NOMO-1 (cell line): ENCODE measurements at regions not wholly inside any gene's neighbourhood (a gene's known extent, or its start where the extent isn't known, plus 50 kb on each side); places are given as distances from the start of the nearest gene placed in this dataset.

Experiments used
- DNase-seq, 2 experiments: peaks; one replicate each; lab custom pipeline; 2025; ENCODE audit not compliant: unreplicated experiment in 2 of 2; lab: John Stamatoyannopoulos, UW

DNA sequence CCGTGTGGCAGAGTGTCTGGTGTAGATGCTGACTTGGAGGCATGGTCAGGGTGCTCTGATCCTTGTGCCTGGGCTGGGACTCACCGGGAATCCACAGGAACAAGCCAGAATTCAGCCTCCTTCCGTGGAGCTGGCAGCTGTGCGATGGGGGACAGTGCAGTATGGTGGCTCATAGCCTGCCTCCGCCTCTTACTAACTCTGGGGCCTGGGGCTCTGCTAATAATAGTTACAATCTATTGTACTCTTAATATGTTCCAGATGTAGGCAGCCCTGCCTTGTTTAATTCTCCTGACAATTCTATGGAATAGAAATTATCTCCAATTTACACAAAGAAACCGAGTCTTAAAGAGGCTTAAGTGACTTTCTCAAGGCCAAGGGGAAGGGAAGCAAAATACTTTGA is 77.6 kb downstream of the PCDH1 start:
- DNase-seq = no peak

DNA sequence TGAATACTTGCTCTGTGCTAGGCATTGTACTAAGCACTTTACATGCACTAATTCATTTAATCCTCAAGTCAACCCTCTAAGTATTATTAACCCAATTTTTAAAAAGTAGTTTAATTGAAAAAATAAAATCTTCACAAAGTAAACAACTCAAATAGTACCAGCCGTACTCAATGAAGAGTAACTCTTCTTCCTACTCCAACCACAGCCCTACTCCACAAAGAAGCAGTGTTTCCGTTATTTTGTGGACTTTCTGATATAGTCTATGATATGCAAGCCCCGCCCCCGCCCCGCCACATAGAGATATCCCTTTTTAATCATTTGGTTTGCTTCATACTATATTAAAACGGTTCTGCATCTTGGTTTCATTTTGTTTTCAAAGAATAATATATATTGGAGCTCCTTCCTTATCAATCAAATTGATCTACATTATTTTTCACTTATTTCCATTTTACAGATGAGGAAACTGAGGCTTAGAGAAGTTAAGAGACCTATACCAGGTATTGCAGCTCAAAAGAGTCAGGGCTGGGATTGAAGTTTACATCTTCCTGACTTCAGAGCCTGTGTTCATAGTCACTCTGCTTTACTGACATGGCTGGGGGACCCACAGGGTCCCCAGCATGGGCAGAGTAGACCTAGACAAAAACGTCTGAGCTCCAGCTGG is 78.6 kb downstream of the PCDH1 start:
- DNase-seq = no peak

DNA sequence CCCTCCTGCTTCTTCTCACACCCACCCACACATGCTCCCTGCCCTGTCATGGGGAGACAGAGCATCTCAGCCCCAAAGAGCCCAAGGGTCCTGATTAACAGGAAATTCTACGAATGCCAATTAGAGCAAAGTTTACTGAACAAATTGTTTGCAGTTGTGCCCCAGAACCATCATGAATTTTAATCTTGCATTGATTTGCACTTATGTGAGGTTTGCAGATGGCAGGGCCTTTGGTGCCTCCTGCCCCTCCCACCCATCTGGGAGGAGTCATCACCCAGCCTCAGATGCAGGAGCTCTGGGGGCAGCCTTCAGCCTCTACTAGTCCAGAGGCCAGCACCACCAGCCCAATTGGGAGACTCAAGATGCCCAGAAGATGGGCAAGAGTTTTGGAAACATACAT is 80.8 kb downstream of the PCDH1 start:
- DNase-seq = no peak

DNA sequence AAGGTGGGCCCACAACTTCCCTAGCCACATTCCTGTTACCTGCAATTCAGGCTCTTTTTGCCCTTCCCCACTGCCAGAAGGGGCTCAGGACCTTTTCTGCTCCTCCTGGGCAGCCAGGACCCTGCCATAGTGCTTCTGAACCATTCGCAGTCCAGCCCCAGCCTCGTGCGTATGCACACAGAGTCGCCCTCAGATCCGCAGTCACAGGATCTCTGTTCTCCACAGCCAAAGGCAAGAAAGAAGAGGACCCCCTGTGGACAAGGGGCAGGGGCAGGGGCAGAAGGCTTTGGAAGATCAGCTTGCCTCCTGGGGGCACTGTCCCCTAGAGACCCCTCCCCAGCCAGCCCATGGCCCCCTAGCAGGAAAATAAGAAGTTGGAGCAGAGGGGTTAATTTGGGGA is 82.8 kb downstream of the PCDH1 start:
- DNase-seq = no peak

DNA sequence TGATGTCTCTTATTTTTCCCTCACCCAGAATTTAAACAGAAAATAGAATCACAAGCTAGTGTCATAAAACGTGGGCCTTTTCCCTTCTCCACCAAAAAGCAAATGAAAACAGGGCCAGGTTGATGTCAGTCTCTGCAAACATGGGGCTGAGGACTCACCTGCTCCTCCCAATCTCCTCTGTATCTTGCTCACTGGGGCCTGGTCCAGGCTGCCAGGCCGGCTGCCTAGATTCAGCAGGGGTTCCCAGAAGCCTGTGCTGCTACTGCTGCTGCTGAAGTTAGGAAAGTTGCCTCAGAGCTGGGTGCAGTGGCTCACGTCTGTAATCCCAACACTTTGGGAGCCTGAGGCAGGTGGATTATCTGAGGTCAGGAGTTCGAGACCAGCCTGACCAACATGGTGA is 84.3 kb downstream of the PCDH1 start:
- no peak for DNase-seq

DNA sequence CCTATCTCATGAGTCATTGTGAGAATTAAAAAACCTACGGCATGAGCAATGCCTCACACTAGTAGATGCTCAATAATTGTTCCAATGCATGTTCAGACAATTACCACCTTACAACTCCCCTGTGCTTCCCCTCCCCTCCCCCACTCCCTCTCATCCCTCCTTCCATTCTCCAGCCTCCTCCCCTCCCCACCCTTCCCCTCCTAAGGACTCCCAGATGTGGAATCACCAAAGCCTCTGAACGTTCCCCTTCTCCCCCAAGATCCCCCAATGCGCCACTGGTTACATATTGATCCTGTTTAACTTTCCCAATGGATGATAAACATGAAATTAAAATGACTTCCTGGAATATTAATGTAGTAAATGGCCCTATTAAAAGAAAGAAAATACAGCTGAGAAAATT is 84.8 kb downstream of the PCDH1 start:
- DNase-seq = no peak

DNA sequence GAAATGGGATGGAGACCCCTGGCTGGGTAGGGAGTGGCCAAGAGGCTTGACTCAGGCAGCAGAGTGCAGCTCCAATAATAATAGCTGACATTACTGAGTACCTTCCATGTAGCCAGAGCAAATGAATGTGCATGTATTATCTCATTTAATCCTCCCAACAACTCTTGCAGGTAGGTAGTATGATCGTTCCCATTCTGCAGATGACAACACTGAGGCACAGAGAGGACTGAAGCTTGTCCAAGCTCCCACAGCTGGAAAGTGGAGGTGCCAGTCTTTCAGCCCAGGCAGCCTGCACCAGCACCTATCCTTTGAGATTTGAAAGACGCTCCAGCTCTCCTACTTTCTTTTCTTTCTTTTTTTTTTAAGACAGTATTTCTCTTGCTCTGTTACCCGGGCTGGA is 87.6 kb downstream of the PCDH1 start:
- no peak for DNase-seq

DNA sequence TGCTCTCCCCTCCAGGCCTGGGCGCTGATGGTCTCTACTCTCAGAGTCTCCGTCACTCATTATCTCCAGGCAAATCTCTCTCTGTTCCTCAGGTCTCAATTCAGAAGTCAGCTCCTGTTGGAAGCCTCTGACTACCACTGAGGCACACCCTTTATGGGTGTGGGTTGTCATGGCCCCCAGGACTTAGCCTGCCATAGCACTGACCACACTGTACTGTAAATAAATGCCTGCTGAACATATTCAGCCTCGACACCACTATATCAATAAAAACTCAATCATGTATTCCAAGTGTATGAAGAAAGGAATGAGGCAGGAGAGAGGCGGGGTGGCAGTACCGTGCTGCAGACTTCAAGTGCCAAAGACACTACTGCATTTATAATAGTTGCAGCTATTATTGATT is 88.9 kb downstream of the PCDH1 start:
- DNase-seq = no peak

DNA sequence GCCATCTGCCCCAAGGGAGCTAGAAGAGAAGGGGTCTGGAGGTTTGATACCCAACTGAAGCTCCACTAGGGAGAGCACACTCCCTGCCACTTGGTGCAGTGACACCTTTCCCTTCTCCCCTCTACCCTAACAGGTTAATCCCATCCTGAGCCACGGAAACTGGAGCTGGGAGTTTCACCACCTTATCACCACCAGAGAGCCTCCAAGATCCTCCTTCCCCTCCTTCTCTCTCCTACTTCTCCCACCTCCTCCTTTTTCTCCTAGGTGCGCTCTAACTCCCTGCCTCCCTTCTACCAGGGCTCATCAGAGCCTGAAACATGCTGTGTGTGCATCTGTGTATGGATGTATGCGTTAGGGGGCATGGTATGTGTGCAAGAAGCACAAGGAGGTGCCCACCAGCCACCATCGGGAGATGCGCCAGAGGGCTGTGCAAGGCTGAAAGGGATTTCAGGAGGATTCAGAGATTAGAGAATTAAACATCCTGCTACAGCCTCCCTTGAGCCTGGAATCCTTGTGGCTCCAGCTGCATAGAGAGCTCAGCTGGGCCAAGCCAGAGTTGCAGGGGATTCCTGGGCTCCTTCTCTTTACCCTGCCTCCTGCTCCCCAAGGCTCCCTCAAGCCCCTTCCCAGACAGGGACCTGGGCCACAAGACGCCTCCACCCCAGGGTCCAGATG is 89.8 kb downstream of the PCDH1 start:
- no peak for DNase-seq

DNA sequence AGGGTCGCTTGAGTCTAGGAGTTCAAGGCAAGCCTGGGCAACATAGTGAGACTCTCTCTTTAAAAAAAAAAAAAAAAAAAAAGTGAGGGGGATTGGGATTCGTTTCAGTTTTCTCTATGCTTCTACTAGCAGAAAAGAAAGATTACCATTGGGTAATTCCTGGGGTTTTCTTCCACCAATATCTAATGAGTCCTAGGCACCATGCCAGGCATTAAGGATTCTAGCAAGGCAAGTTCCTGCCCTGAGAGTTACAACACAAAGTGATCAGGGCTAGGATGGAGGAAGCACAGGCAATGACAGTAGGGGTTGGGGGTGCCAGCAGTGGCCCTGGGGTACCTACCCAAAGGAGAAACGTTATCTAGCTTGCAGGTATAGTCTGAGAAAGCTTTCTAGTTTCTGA is 90.8 kb downstream of the PCDH1 start:
- no peak for DNase-seq

DNA sequence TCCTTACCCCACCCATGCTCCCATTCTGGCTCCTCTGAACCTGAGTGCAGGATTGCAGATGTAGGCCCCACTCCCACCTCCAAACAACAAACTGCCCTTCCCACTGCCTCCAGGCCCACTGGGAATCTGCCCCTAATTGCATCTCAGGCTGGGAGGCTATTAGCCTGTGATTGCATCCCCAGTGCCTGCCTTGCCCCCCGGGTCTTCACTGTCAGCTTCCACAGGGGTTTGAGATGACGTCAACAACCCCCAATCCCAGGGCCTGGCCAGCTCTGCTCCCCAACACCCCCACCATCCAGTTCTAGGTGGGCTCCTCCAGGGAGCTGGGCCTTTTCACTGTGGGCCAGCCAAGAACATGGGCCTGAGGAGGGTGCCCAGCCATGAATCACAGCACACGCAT is 91.5 kb downstream of the PCDH1 start:
- no peak for DNase-seq

DNA sequence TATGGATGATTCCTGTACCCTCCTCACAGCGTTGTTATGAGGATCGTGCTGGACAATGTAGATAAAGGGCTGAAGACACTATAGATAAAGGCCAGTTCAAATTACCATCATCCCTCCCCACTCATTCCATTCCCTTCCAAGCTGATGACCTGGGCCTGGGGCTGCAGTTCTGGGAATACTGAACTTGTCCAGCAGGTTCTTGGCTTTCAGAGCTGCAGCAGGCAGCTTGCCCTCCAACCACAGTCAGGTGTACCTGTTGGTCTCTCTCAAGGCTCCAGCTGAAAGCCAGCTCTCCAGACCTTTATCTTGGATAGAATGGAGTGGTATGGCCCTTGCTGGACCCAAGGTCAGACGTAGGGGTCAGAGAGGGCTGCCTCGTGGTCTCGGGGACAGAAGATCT is 92.5 kb downstream of the PCDH1 start:
- no peak for DNase-seq

DNA sequence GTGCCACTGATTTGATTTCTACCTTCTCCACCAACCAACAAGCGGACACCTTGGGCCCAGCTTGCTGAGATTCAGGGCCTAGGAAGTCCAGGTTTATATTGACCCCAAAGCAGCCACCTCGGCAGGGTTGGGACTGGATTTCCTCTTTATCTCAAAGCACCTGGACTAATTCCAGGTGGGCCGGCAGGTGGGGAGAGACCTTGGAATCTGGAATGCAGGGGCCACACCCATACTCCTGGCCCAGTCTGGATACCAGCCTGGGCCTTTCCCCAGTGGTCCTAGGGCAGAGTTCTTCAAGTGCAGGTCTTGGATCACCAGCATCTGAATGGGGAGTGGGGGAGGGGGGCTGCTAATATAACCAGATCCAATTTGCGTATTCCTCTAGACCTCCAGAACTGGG is 93.1 kb downstream of the PCDH1 start:
- DNase-seq = no peak

DNA sequence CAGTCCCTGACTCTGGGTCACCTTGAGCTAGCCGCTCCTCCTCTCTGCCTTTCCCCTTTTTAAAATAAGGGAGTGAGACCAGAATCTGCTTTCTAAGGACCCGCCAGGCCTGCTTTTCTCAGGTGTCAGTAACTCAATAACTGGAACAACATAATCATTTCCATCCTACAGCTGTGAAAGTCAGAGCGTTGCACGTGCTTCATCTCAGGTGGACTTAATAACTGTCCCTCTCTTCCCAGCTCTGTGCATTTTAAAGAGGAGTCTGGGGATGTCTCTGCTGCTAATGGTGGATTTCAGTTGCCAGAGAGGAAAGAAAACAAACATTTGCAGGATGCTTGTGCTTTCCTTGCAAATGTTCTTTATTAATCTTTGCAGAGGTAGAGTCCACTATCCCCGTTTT is 93.7 kb downstream of the PCDH1 start:
- DNase-seq = no peak

DNA sequence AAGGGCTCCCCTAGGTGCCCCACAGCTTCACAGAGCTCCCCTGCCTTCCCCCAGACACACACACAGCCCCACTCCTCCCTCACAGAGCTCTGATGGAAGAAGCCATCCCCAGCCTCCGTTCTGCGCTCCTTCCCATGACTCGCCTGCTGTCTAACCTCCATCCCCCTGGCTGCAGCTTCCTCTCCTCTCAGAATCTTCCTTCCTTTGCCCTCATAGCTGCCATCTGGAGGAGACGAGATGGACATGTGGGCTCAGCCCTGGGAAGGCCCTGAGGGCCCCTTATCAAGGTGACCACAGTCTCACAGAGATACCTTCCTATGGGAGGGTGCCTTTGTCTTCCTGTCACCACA is 94.3 kb downstream of the PCDH1 start:
- DNase-seq = no peak

DNA sequence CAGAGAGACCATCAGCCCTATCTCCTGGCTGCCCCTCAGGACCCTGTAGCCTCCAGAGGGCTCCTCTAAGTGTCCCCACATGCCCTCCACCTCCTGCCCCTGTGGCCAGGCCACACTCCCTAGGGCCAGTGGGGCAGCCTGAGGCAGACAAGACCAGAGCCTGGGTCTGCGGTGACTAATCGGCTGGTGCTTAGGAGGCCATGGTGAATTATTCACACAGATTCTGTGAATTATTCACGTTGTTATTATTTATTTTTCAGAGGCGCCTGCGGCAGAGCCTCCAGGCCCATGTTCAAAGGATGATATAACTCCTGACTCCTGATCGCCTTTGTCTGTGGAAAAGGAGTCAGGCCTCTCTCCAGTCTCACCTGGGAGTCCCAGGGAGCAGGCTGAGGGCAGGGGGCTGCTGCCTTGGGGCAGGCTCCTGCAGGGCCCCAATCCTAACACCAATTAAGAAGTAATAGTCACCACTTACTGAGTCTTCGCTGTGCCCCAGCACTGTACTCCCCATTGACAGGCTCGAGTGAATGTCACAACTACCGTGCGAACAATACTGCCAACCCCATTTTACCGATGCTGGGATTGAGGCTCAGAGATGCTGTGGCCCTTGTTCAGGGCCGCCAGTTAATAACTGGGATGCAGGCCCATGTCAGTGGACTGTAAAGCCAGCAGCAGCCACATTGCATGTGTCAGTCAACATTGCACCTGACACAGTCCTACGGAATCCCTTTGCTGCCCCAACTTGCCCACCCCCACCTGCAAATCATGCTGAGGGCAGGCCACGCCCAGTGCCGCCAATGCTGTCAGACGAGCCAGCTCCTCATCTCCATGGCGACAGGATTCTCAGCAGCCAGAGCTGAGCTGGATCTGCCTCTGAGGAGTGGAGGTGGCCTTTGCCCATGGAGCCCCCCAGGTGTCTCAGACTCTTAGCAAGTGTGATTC is 94.9 kb downstream of the PCDH1 start:
- no peak for DNase-seq

DNA sequence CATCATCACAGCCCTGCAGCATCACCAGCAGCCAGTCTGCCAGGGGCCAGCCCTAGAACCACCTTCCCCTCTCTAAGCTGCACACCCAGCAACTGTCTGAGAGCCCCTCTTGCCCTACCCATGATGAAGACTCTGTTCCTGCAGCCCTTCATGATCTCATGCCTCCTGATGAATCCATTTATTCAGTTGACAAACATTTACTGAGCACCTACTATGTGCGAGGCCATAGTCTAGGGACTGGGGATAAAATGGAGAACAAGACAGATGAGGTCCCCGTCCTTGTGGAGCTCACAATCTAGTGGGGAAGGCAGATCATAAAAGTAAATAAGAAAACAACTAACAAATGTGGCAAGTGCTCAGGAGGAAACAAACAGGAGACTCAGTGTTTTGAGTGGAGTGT is 96.3 kb downstream of the PCDH1 start:
- no peak for DNase-seq

DNA sequence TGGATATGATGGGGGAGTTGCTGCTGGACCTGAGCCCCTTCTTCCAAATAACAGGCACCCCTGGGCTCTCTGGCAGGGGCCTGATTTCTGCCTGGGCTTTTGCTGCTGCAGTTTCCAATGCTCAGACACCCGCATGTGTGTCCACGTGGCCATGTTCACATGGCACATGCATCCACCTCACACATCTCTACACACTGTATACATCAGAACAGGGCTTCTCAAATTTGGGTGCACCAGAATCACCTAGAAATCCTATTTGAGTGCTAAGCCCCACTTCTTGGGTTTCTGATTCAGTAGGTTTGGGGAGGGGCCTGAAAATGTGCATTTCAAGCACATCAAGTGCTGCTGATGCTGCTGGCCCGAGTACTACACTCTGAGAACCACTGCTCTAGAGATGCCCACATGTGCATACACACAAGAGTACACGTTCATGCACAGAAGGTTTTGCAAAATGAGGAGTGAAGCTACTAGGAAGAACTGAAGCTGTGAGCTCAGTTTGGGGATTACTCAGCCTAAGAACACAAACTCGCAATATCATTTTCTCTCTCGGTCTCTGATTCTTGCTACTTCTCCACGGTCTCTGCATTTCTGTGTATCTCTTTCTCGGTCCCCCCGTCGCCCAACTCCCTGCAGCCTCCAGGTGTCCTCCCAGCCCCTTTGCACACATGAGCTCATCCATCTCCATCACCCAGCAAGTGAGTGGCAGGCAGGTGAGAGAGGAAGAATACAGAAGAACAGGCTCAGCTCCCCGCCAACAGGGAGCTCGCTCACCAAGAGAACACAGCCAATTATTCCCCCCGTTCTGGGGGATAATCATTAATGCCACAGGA is 97.0 kb downstream of the PCDH1 start:
- no peak for DNase-seq

DNA sequence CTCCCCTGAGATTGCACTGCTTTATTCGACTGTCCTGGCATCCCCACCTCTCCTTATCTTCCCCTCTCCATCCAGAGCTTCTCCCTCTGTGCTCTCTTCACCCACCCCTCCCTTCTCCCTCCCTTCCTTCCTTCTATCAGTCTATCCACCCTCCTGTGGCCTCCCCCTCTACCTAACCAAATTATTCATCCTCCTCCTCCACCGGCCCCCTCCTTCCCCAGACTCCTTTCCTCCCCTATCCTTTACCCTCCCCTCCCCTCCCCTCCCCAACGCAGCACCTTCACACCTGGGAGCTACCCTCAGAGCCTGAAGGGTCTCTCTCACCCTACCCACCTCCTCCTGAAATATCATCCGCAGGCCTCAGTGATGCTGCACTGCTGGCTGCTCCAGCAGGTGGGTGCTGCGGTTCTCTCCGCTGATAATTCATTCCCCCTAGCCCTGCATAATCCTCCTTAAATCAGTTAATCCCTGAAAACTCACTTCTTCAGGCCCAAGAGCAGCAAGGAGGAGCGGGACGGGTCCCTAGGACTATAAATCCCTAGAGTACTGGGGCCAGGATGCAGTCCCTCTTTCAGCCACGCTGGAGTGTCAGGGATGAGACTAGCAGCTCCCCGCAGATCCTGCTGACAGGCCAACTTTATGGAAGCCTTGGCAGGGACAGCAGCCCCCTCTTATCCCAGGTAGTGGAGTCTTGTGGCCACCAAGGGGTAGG is 97.8 kb downstream of the PCDH1 start:
- no peak for DNase-seq

DNA sequence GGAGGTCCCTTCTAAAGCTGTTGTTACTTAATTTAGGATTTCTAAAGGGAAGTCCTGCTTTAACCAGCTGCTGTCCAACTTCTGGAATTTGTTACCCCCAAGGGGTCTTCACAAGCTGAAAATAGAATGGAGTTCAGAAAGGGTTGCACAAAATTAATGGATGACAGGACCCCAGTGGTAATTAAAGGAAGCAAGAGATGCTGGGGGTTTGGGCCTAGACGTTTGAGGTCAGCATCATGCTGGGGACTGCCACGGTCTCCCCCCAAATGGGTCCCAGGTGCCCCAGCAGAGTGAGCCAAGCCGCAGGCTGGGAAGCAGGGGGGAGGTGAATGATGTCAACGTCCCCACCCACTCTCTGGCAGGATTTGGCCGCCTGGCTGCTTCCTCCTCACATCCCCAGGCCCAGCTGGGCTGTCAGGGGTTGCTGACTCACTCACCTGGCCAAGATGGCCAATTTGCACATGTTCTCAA is 97.5 kb upstream of the ARAP3 start:
- no peak for DNase-seq
